ENCODE measurements at regions not wholly inside any gene's neighbourhood (a gene's known extent, or its start where the extent isn't known, plus 50 kb on each side); places are given as distances from the start of the nearest gene placed in this dataset.

GRCh38 chr2:479490-480176 lies 191.7 kb upstream of the ALKAL2 start:
- no peak for DNase-seq (ENCODE audit: low spot score)

GRCh38 chr2:479031-479430 lies 191.1 kb upstream of the ALKAL2 start:
- no peak for DNase-seq (ENCODE audit: low spot score)

- DNase-seq (ENCODE audit: low spot score): no peak
These were observed 183.7 kb upstream of the ALKAL2 start for GRCh38 chr2:471560-471959.

- DNase-seq (ENCODE audit: low spot score): no peak
These were observed 181.6 kb upstream of the ALKAL2 start for GRCh38 chr2:469514-469913.

GRCh38 chr2:468648-469336 lies 180.9 kb upstream of the ALKAL2 start:
- no peak for DNase-seq (ENCODE audit: low spot score)

- DNase-seq (ENCODE audit: low spot score): no peak
These were observed 180.2 kb upstream of the ALKAL2 start for GRCh38 chr2:467892-468647.

GRCh38 chr2:467543-467891 lies 179.6 kb upstream of the ALKAL2 start:
- DNase-seq (ENCODE audit: low spot score): no peak

- no peak for DNase-seq (ENCODE audit: low spot score)
These were observed 179.2 kb upstream of the ALKAL2 start for GRCh38 chr2:467101-467500.

- DNase-seq (ENCODE audit: low spot score): no peak
These were observed 176.8 kb upstream of the ALKAL2 start for GRCh38 chr2:464562-465309.

GRCh38 chr2:460861-461260 lies 173.0 kb upstream of the ALKAL2 start:
- DNase-seq (ENCODE audit: low spot score): no peak

GRCh38 chr2:459931-460330 lies 172.0 kb upstream of the ALKAL2 start:
- DNase-seq (ENCODE audit: low spot score): no peak

- DNase-seq (ENCODE audit: low spot score): no peak
These were observed 170.5 kb upstream of the ALKAL2 start for GRCh38 chr2:458425-458815.

GRCh38 chr2:457792-458424 lies 170.0 kb upstream of the ALKAL2 start:
- DNase-seq (ENCODE audit: low spot score): no peak

- DNase-seq (ENCODE audit: low spot score): no peak
These were observed 169.4 kb upstream of the ALKAL2 start for GRCh38 chr2:457262-457661.

- DNase-seq (ENCODE audit: low spot score): no peak
These were observed 168.0 kb upstream of the ALKAL2 start for GRCh38 chr2:455913-456312.

GRCh38 chr2:455015-455705 lies 167.3 kb upstream of the ALKAL2 start:
- DNase-seq (ENCODE audit: low spot score): no peak

- no peak for DNase-seq (ENCODE audit: low spot score)
These were observed 165.2 kb upstream of the ALKAL2 start for GRCh38 chr2:453132-453531.

- no peak for DNase-seq (ENCODE audit: low spot score)
These were observed 163.6 kb upstream of the ALKAL2 start for GRCh38 chr2:451495-451894.

GRCh38 chr2:449246-450067 lies 161.6 kb upstream of the ALKAL2 start:
- DNase-seq (ENCODE audit: low spot score): no peak

GRCh38 chr2:447902-448665 lies 160.2 kb upstream of the ALKAL2 start:
- DNase-seq (ENCODE audit: low spot score): no peak

All from putamen (tissue), 1 donor.